H9 (cell line): ENCODE measurements at regions not wholly inside any gene's neighbourhood (a gene's known extent, or its start where the extent isn't known, plus 50 kb on each side); places are given as distances from the start of the nearest gene placed in this dataset.

Experiments
- DNase-seq: peaks from one replicate; pipeline ENCODE4 v3.0.0-alpha.2; 2017
- H2AFZ ChIP-seq: one replicate; pipeline ENCODE4 v1.6.1; 2013; ENCODE audit warnings: mild to moderate bottlenecking, low read length, control low read depth, moderate library complexity
- H2AK5ac ChIP-seq: 2 replicates; pipeline ENCODE4 v1.6.1; 2013; ENCODE audit warnings: low read length, control low read depth, mixed read lengths; ENCODE audit not compliant: insufficient read length
- H2BK120ac ChIP-seq: one replicate; pipeline ENCODE4 v1.6.1; 2013; ENCODE audit warnings: low read depth, mild to moderate bottlenecking, low read length, control low read depth, inconsistent platforms; ENCODE audit not compliant: poor library complexity, severe bottlenecking
- H2BK12ac ChIP-seq: 2 replicates; pipeline ENCODE4 v1.6.1; 2013; ENCODE audit warnings: low read length, control low read depth, mixed read lengths, low read depth; ENCODE audit not compliant: insufficient read length
- H2BK15ac ChIP-seq: 2 replicates; pipeline ENCODE4 v1.6.1; 2013; ENCODE audit warnings: low read depth, low read length, control low read depth
- H2BK20ac ChIP-seq: one replicate; pipeline ENCODE4 v1.6.1; 2013; ENCODE audit warnings: low read depth, mild to moderate bottlenecking, low read length, control low read depth, inconsistent platforms; ENCODE audit not compliant: poor library complexity, severe bottlenecking
- H2BK5ac ChIP-seq: 2 replicates; pipeline ENCODE4 v1.6.1; 2013; ENCODE audit warnings: low read length, control low read depth, mixed read lengths; ENCODE audit not compliant: insufficient read length
- H3K14ac ChIP-seq: 2 replicates; pipeline ENCODE4 v1.6.1; 2013; ENCODE audit warnings: low read length, control low read depth; ENCODE audit not compliant: insufficient read depth
- H3K18ac ChIP-seq: 2 replicates; pipeline ENCODE4 v1.6.1; 2013; ENCODE audit warnings: low read depth, mild to moderate bottlenecking, mixed read lengths, low read length, control low read depth; ENCODE audit not compliant: insufficient read length
- H3K23ac ChIP-seq: 2 replicates; pipeline ENCODE4 v1.6.1; 2013; ENCODE audit warnings: low read length, control low read depth, mixed read lengths, low read depth; ENCODE audit not compliant: insufficient read length
- H3K23me2 ChIP-seq: 2 replicates; pipeline ENCODE4 v1.6.1; 2013; ENCODE audit warnings: low read depth, mild to moderate bottlenecking, mixed read lengths, low read length, control low read depth; ENCODE audit not compliant: insufficient read length, poor library complexity, severe bottlenecking
- H3K27ac ChIP-seq: 2 replicates; pipeline ENCODE4 v1.5.1; 2013; ENCODE audit warnings: low read length, control low read depth, mixed read lengths, low read depth; ENCODE audit not compliant: insufficient read length
- H3K27me3 ChIP-seq: 2 replicates; pipeline ENCODE4 v1.6.1; 2013; ENCODE audit warnings: low read length, control low read depth, inconsistent platforms; ENCODE audit not compliant: insufficient read depth
- H3K4ac ChIP-seq: 2 replicates; pipeline ENCODE4 v1.6.1; 2013; ENCODE audit warnings: low read depth, mild to moderate bottlenecking, control low read depth, inconsistent platforms, low read length, moderate library complexity
- H3K4me1 ChIP-seq: 2 replicates; pipeline ENCODE4 v1.6.1; 2013; ENCODE audit warnings: low read length, control low read depth, inconsistent platforms; ENCODE audit not compliant: insufficient read depth
- H3K4me2 ChIP-seq: 2 replicates; pipeline ENCODE4 v1.6.1; 2013; ENCODE audit warnings: low read length, control low read depth, mixed read lengths; ENCODE audit not compliant: insufficient read length, insufficient read depth
- H3K56ac ChIP-seq: 2 replicates; pipeline ENCODE4 v1.6.1; 2013; ENCODE audit warnings: low read depth, mild to moderate bottlenecking, mixed read lengths, low read length, control low read depth; ENCODE audit not compliant: insufficient read length
- H3K79me1 ChIP-seq: 2 replicates; pipeline ENCODE4 v1.6.1; 2013; ENCODE audit warnings: low read depth, mild to moderate bottlenecking, moderate library complexity, low read length, control low read depth, inconsistent platforms; ENCODE audit not compliant: insufficient read depth, poor library complexity, severe bottlenecking
- H3K79me2 ChIP-seq: 2 replicates; pipeline ENCODE4 v1.6.1; 2013; ENCODE audit warnings: low read length, control low read depth, inconsistent platforms; ENCODE audit not compliant: insufficient read depth
- H3K9ac ChIP-seq: 2 replicates; pipeline ENCODE4 v1.6.1; 2013; ENCODE audit warnings: low read length, control low read depth, mixed read lengths; ENCODE audit not compliant: insufficient read length; ENCODE audit errors: extremely low read depth
- H3K9me3 ChIP-seq: one replicate; pipeline ENCODE4 v1.6.1; 2013; ENCODE audit warnings: low read depth, low read length, inconsistent platforms; ENCODE audit not compliant: control insufficient read depth
- H3T11ph ChIP-seq: one replicate; pipeline ENCODE4 v1.6.1; 2013; ENCODE audit warnings: mild to moderate bottlenecking, low read length, control low read depth, inconsistent platforms
- H4K20me1 ChIP-seq: one replicate; pipeline ENCODE4 v1.6.1; 2013; ENCODE audit not compliant: control insufficient read depth, insufficient read length, insufficient read depth
- H4K5ac ChIP-seq: 2 replicates; pipeline ENCODE4 v1.6.1; 2013; ENCODE audit warnings: low read depth, mild to moderate bottlenecking, mixed read lengths, low read length, control low read depth; ENCODE audit not compliant: insufficient read length
- H4K8ac ChIP-seq: replicated peaks from 2 replicates; pipeline ENCODE4 v1.6.1; 2013; ENCODE audit warnings: low read length, control low read depth, mixed read lengths, low read depth; ENCODE audit not compliant: insufficient read length
- H4K91ac ChIP-seq: 2 replicates; pipeline ENCODE4 v1.6.1; 2013; ENCODE audit warnings: low read depth, mild to moderate bottlenecking, moderate library complexity, mixed read lengths, low read length, control low read depth; ENCODE audit not compliant: insufficient read length
- H3K27ac Mint-ChIP-seq, 3 experiments: 2 replicates in 2 of 3; 3 replicates in 1 of 3; pipeline ENCODE4 v1.8.0; 2020 to 2021; ENCODE audit warnings: mixed read lengths in 3 of 3, mild to moderate bottlenecking in 1 of 3, moderate library complexity in 1 of 3
- H3K27me3 Mint-ChIP-seq: 2 replicates; pipeline ENCODE4 v1.8.0; 2021; ENCODE audit warnings: low read depth, mild to moderate bottlenecking, moderate library complexity, mixed read lengths
- H3K36me3 Mint-ChIP-seq, 3 experiments: 2 replicates in 2 of 3; 3 replicates in 1 of 3; pipeline ENCODE4 v1.8.0; 2020 to 2021; ENCODE audit warnings: low read depth in 3 of 3, mixed read lengths in 3 of 3; ENCODE audit not compliant: insufficient read depth in 1 of 3
- H3K4me1 Mint-ChIP-seq, 2 experiments: 2 replicates each; pipeline ENCODE4 v1.8.0; 2020; ENCODE audit warnings: mixed read lengths in 2 of 2
- H3K4me3 Mint-ChIP-seq, 2 experiments: 2 replicates in 1 of 2; 3 replicates in 1 of 2; pipeline ENCODE4 v1.8.0; 2020 to 2021; ENCODE audit warnings: mild to moderate bottlenecking in 2 of 2, mixed read lengths in 2 of 2, moderate library complexity in 1 of 2
- H3K9me3 Mint-ChIP-seq, 2 experiments: 2 replicates in 1 of 2; 3 replicates in 1 of 2; pipeline ENCODE4 v1.8.0; 2020; ENCODE audit warnings: mild to moderate bottlenecking in 2 of 2, mixed read lengths in 2 of 2, moderate library complexity in 1 of 2
- TF ChIP-seq, protein P1 (sequence below): fragments of 200-600 bp; sonication (generic); conservative IDR thresholded peaks from 3 replicates; pipeline ENCODE4 v1.8.0; 2021; ENCODE audit warnings: antibody characterized with exemption, mild to moderate bottlenecking

DNA sequence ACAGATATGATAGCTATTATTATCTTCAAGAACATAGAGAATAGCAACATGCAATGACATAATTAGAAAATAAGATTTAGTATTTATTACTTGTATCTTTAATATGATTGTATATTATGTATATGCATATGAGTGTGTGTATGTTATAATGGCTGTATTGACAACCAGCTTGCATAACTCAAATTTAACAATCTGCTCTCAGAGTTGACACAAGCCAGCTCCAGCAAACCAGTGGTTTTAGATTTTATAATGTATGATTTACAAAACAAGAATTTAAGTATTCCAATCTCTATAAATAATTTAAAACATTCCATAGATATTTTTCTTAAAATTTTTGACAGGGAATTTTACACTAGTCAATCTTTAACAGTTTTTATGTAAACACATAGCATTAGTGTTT is 935.9 kb upstream of the EPHA5 start:
- Histone ChIP-seq H3K4ac (no peak overlapping the region), H2BK15ac (no peak overlapping the region), H3K23me2 (no peaks in the 10 kb centered on the region), H2BK5ac (no peak overlapping the region), H3K9ac (no peak overlapping the region), H3K79me1 (no peaks in the 10 kb centered on the region), H3K18ac (no peak overlapping the region), H4K5ac (no peak overlapping the region), H3K79me2 (no peaks in the 10 kb centered on the region), H4K8ac (no peak overlapping the region), H3K27me3 (no peaks in the 10 kb centered on the region), H2BK120ac (no peak overlapping the region), H3K56ac (no peak overlapping the region), H4K20me1 (no peaks in the 10 kb centered on the region), H3T11ph (no peak overlapping the region), H3K27ac (no peak overlapping the region), H3K9me3 (no peaks in the 10 kb centered on the region), H3K23ac (no peak overlapping the region), H3K4me1 (no peaks in the 10 kb centered on the region), H3K14ac (no peak overlapping the region), H2BK12ac (no peak overlapping the region), H4K91ac (no peak overlapping the region), H2AK5ac (no peak overlapping the region), H2BK20ac (no peak overlapping the region), H3K4me2 (no peak overlapping the region), H2AFZ (no peak overlapping the region)
- Mint-ChIP-seq H3K4me1 (peaks cover 2 to 9% of the 10 kb centered on the region in 2 experiments; a peak in 2 of 4 replicates), H3K27me3 (no peaks in the 10 kb centered on the region), H3K4me3 (no peak overlapping the region), H3K27ac (no peak overlapping the region), H3K9me3 (no peaks in the 10 kb centered on the region), H3K36me3 (no peaks in the 10 kb centered on the region)
- DNase-seq = no peak
- TF ChIP-seq, protein P1, sequence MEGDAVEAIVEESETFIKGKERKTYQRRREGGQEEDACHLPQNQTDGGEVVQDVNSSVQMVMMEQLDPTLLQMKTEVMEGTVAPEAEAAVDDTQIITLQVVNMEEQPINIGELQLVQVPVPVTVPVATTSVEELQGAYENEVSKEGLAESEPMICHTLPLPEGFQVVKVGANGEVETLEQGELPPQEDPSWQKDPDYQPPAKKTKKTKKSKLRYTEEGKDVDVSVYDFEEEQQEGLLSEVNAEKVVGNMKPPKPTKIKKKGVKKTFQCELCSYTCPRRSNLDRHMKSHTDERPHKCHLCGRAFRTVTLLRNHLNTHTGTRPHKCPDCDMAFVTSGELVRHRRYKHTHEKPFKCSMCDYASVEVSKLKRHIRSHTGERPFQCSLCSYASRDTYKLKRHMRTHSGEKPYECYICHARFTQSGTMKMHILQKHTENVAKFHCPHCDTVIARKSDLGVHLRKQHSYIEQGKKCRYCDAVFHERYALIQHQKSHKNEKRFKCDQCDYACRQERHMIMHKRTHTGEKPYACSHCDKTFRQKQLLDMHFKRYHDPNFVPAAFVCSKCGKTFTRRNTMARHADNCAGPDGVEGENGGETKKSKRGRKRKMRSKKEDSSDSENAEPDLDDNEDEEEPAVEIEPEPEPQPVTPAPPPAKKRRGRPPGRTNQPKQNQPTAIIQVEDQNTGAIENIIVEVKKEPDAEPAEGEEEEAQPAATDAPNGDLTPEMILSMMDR = no peak
